ENCODE measurements at regions not wholly inside any gene's neighbourhood (a gene's known extent, or its start where the extent isn't known, plus 50 kb on each side); places are given as distances from the start of the nearest gene placed in this dataset.
"Not testable (repeated sequence)": the region's sequence is repeated elsewhere in the genome, so short reads cannot be mapped to it uniquely, and the experiment has no call there.

GRCh38 chr6:23524548-23524947 is 601.5 kb upstream of the NRSN1 start:
- no peak for DNase-seq (ENCODE audit: insufficient read length, low spot score)
- no peak for FAIRE-seq

- FAIRE-seq = no peak
- no peak for DNase-seq (ENCODE audit: insufficient read length, low spot score)
Observed at GRCh38 chr6:23526526-23526925, 599.5 kb upstream of the NRSN1 start.

GRCh38 chr6:23529902-23530301 is 596.1 kb upstream of the NRSN1 start:
- FAIRE-seq (no peak), DNase-seq (ENCODE audit: insufficient read length, low spot score) (no peak)

GRCh38 chr6:23531666-23532065 is 594.3 kb upstream of the NRSN1 start:
- no peak for FAIRE-seq

GRCh38 chr6:23532227-23532626 is 593.8 kb upstream of the NRSN1 start:
- no peak for DNase-seq (ENCODE audit: insufficient read length, low spot score)
- no peak for FAIRE-seq

More at GRCh38 chr6:23531666-23532065, 594.3 kb upstream of the NRSN1 start:
- no peak for DNase-seq (ENCODE audit: insufficient read length, low spot score)

- DNase-seq (ENCODE audit: insufficient read length, low spot score) = no peak
- no peak for FAIRE-seq
Observed at GRCh38 chr6:23533311-23533710, 592.7 kb upstream of the NRSN1 start.

GRCh38 chr6:23533944-23534343 is 592.1 kb upstream of the NRSN1 start:
- FAIRE-seq (no peak), DNase-seq (ENCODE audit: insufficient read length, low spot score) (no peak)

GRCh38 chr6:23534351-23534750 is 591.7 kb upstream of the NRSN1 start:
- no peak for FAIRE-seq
- no peak for DNase-seq (ENCODE audit: insufficient read length, low spot score)

- DNase-seq (ENCODE audit: insufficient read length, low spot score) (no peak), FAIRE-seq (no peak)
Observed at GRCh38 chr6:23535101-23535500, 590.9 kb upstream of the NRSN1 start.

GRCh38 chr6:23537828-23538227 is 588.2 kb upstream of the NRSN1 start:
- FAIRE-seq (no peak), DNase-seq (ENCODE audit: insufficient read length, low spot score) (no peak)

- no peak for FAIRE-seq
- DNase-seq (ENCODE audit: insufficient read length, low spot score) = no peak
Observed at GRCh38 chr6:23547851-23548250, 578.2 kb upstream of the NRSN1 start.

GRCh38 chr6:23554953-23555352 is 571.1 kb upstream of the NRSN1 start:
- DNase-seq (ENCODE audit: insufficient read length, low spot score); FAIRE-seq: not testable (repeated sequence)

- FAIRE-seq (no peak), DNase-seq (ENCODE audit: insufficient read length, low spot score) (no peak)
Observed at GRCh38 chr6:23559587-23560343, 566.2 kb upstream of the NRSN1 start.

GRCh38 chr6:23561732-23562131 is 564.3 kb upstream of the NRSN1 start:
- no peak for FAIRE-seq
- DNase-seq (ENCODE audit: insufficient read length, low spot score) = no peak

- DNase-seq (ENCODE audit: insufficient read length, low spot score) = no peak
- no peak for FAIRE-seq
Observed at GRCh38 chr6:23562554-23562953, 563.5 kb upstream of the NRSN1 start.

- DNase-seq (ENCODE audit: insufficient read length, low spot score) (no peak), FAIRE-seq (no peak)
Observed at GRCh38 chr6:23563323-23563722, 562.7 kb upstream of the NRSN1 start.

GRCh38 chr6:23566418-23566817 is 559.6 kb upstream of the NRSN1 start:
- FAIRE-seq = no peak

GRCh38 chr6:23568292-23568691 is 557.7 kb upstream of the NRSN1 start:
- DNase-seq (ENCODE audit: insufficient read length, low spot score) (no peak), FAIRE-seq (no peak)

More at GRCh38 chr6:23566418-23566817, 559.6 kb upstream of the NRSN1 start:
- DNase-seq (ENCODE audit: insufficient read length, low spot score) = no peak

GRCh38 chr6:23584134-23584763 is 541.8 kb upstream of the NRSN1 start:
- FAIRE-seq (no peak), DNase-seq (ENCODE audit: insufficient read length, low spot score) (no peak)

GRCh38 chr6:23587582-23587981 is 538.4 kb upstream of the NRSN1 start:
- no peak for FAIRE-seq
- DNase-seq (ENCODE audit: insufficient read length, low spot score) = no peak

GRCh38 chr6:23589811-23590210 is 536.2 kb upstream of the NRSN1 start:
- no peak for DNase-seq (ENCODE audit: insufficient read length, low spot score)
- no peak for FAIRE-seq

GRCh38 chr6:23590498-23591126 is 535.4 kb upstream of the NRSN1 start:
- no peak for FAIRE-seq
- no peak for DNase-seq (ENCODE audit: insufficient read length, low spot score)

Data from GM19239 (cell line).